ENCODE measurements at regions not wholly inside any gene's neighbourhood (a gene's known extent, or its start where the extent isn't known, plus 50 kb on each side); places are given as distances from the start of the nearest gene placed in this dataset.
"Not testable (repeated sequence)": the region's sequence is repeated elsewhere in the genome, so short reads cannot be mapped to it uniquely, and the experiment has no call there.

GRCh38 chr10:100625816-100626215 is 90.1 kb downstream of the HIF1AN start:
- no peaks in the 10 kb centered on the region for H3K36me3 Mint-ChIP-seq
- no peak overlapping the region for H3K27ac Mint-ChIP-seq
- DNase-seq (no peak), ATAC-seq (replicated peaks) (no peak)
- peaks cover 58 to 75% of the 10 kb centered on the region in 2 donors for H3K27me3 Mint-ChIP-seq
- H3K4me3 Mint-ChIP-seq: no peak overlapping the region
- H3K4me1 Mint-ChIP-seq: peaks cover 0 to 4% of the 10 kb centered on the region in 2 donors
- H3K9me3 Mint-ChIP-seq: no peaks in the 10 kb centered on the region

- no peaks in the 10 kb centered on the region for H3K9me3 Mint-ChIP-seq
- no peak overlapping the region for H3K27ac Mint-ChIP-seq
- no peaks in the 10 kb centered on the region for H3K36me3 Mint-ChIP-seq
- ATAC-seq (replicated peaks) (no peak), DNase-seq (no peak)
- no peak overlapping the region for H3K4me3 Mint-ChIP-seq
- H3K4me1 Mint-ChIP-seq: peaks cover 0 to 4% of the 10 kb centered on the region in 2 donors
- H3K27me3 Mint-ChIP-seq: peaks cover 53 to 74% of the 10 kb centered on the region in 2 donors
Measured at GRCh38 chr10:100628061-100628460, 92.3 kb downstream of the HIF1AN start.

- Mint-ChIP-seq H3K27me3 (peaks cover 49 to 66% of the 10 kb centered on the region in 2 donors), H3K4me3 (no peak overlapping the region)
- DNase-seq: no peak
Measured at GRCh38 chr10:100631192-100631591, 95.4 kb downstream of the HIF1AN start.

GRCh38 chr10:100632027-100632426 is 96.3 kb downstream of the HIF1AN start:
- H3K4me3 Mint-ChIP-seq: no peak overlapping the region
- DNase-seq: no peak
- H3K27me3 Mint-ChIP-seq: peaks cover 44 to 61% of the 10 kb centered on the region in 2 donors
- H3K36me3 Mint-ChIP-seq: no peaks in the 10 kb centered on the region
- H3K27ac Mint-ChIP-seq: no peak overlapping the region
- no peaks in the 10 kb centered on the region for H3K9me3 Mint-ChIP-seq
- no peak for ATAC-seq (replicated peaks)
- H3K4me1 Mint-ChIP-seq: peaks cover 0 to 2% of the 10 kb centered on the region in 2 donors

More at GRCh38 chr10:100631192-100631591, 95.4 kb downstream of the HIF1AN start:
- peaks cover 0 to 2% of the 10 kb centered on the region in 2 donors for H3K4me1 Mint-ChIP-seq
- no peaks in the 10 kb centered on the region for H3K36me3 Mint-ChIP-seq
- H3K27ac Mint-ChIP-seq: no peak overlapping the region
- no peak for ATAC-seq (replicated peaks)
- H3K9me3 Mint-ChIP-seq: no peaks in the 10 kb centered on the region

- ATAC-seq (replicated peaks) (no peak), DNase-seq (no peak)
- Mint-ChIP-seq H3K9me3 (no peaks in the 10 kb centered on the region), H3K36me3 (no peaks in the 10 kb centered on the region), H3K4me3 (no peak overlapping the region), H3K4me1 (peaks cover 0 to 2% of the 10 kb centered on the region in 2 donors), H3K27me3 (peaks cover 48 to 61% of the 10 kb centered on the region in 2 donors), H3K27ac (no peak overlapping the region)
Measured at GRCh38 chr10:100634034-100634433, 98.3 kb downstream of the HIF1AN start.

- H3K27ac Mint-ChIP-seq: no peak overlapping the region
- H3K9me3 Mint-ChIP-seq: peaks cover 0 to 4% of the 10 kb centered on the region in 2 donors
- no peaks in the 10 kb centered on the region for H3K36me3 Mint-ChIP-seq
- DNase-seq: no peak
- peak in 1 of 2 donors; percentile 19 for ATAC-seq (replicated peaks)
- H3K4me3 Mint-ChIP-seq: no peak overlapping the region
- H3K27me3 Mint-ChIP-seq: peaks cover 59 to 67% of the 10 kb centered on the region in 2 donors
- H3K4me1 Mint-ChIP-seq: peaks cover 1 to 2% of the 10 kb centered on the region in 2 donors
Measured at GRCh38 chr10:100636848-100637553, 101.3 kb downstream of the HIF1AN start.

GRCh38 chr10:100637785-100638184 is 102.0 kb downstream of the HIF1AN start:
- peaks cover 0 to 4% of the 10 kb centered on the region in 2 donors for H3K9me3 Mint-ChIP-seq
- no peak for DNase-seq

GRCh38 chr10:100638969-100639368 is 103.2 kb downstream of the HIF1AN start:
- H3K27me3 Mint-ChIP-seq: peaks cover 67 to 68% of the 10 kb centered on the region in 2 donors

More at GRCh38 chr10:100637785-100638184, 102.0 kb downstream of the HIF1AN start:
- Mint-ChIP-seq H3K27me3 (peaks cover 64 to 68% of the 10 kb centered on the region in 2 donors), H3K36me3 (no peaks in the 10 kb centered on the region), H3K4me3 (no peak overlapping the region), H3K4me1 (peaks cover 2 to 7% of the 10 kb centered on the region in 2 donors), H3K27ac (no peak overlapping the region)
- peak; percentile 41 to 59 for ATAC-seq (replicated peaks)

GRCh38 chr10:100642295-100642994 is 102.9 kb upstream of the PAX2 start:
- H3K36me3 Mint-ChIP-seq: no peaks in the 10 kb centered on the region
- peaks cover 9 to 17% of the 10 kb centered on the region in 2 donors for H3K4me1 Mint-ChIP-seq
- DNase-seq: no peak
- peaks cover 0 to 4% of the 10 kb centered on the region in 2 donors for H3K9me3 Mint-ChIP-seq
- no peak overlapping the region for H3K27ac Mint-ChIP-seq
- ATAC-seq (replicated peaks): no peak
- H3K4me3 Mint-ChIP-seq: no peak overlapping the region
- H3K27me3 Mint-ChIP-seq: peaks cover 78 to 87% of the 10 kb centered on the region in 2 donors

More at GRCh38 chr10:100638969-100639368, 103.2 kb downstream of the HIF1AN start:
- H3K27ac Mint-ChIP-seq; H3K36me3 Mint-ChIP-seq; DNase-seq; H3K4me1 Mint-ChIP-seq; H3K9me3 Mint-ChIP-seq; H3K4me3 Mint-ChIP-seq; ATAC-seq (replicated peaks): not testable (repeated sequence)

GRCh38 chr10:100645091-100645490 is 100.3 kb upstream of the PAX2 start:
- DNase-seq (no peak), ATAC-seq (replicated peaks) (no peak)
- H3K27me3 Mint-ChIP-seq: peaks cover 73 to 82% of the 10 kb centered on the region in 2 donors
- peaks cover 0 to 3% of the 10 kb centered on the region in 2 donors for H3K36me3 Mint-ChIP-seq
- peaks cover 9 to 17% of the 10 kb centered on the region in 2 donors for H3K4me1 Mint-ChIP-seq
- no peak overlapping the region for H3K27ac Mint-ChIP-seq
- H3K9me3 Mint-ChIP-seq: peaks cover 0 to 4% of the 10 kb centered on the region in 2 donors
- no peak overlapping the region for H3K4me3 Mint-ChIP-seq

- H3K27ac Mint-ChIP-seq: no peak overlapping the region
- peaks cover 9 to 17% of the 10 kb centered on the region in 2 donors for H3K4me1 Mint-ChIP-seq
- H3K36me3 Mint-ChIP-seq: peaks cover 0 to 3% of the 10 kb centered on the region in 2 donors
- H3K9me3 Mint-ChIP-seq: peaks cover 0 to 4% of the 10 kb centered on the region in 2 donors
- ATAC-seq (replicated peaks) (peak; percentile 63 to 68), DNase-seq (no peak)
- no peak overlapping the region for H3K4me3 Mint-ChIP-seq
- H3K27me3 Mint-ChIP-seq: peaks cover 77 to 84% of the 10 kb centered on the region in 2 donors
Measured at GRCh38 chr10:100645613-100646392, 99.6 kb upstream of the PAX2 start.

GRCh38 chr10:100647928-100648327 is 97.5 kb upstream of the PAX2 start:
- no peak overlapping the region for H3K4me3 Mint-ChIP-seq
- H3K27ac Mint-ChIP-seq: no peak overlapping the region
- peaks cover 3 to 4% of the 10 kb centered on the region in 2 donors for H3K36me3 Mint-ChIP-seq
- DNase-seq: no peak
- H3K9me3 Mint-ChIP-seq: no peaks in the 10 kb centered on the region
- peaks cover 7 to 9% of the 10 kb centered on the region in 2 donors for H3K4me1 Mint-ChIP-seq
- ATAC-seq (replicated peaks): no peak
- peaks cover 69 to 77% of the 10 kb centered on the region in 2 donors for H3K27me3 Mint-ChIP-seq

- H3K4me1 Mint-ChIP-seq: peaks cover 18 to 34% of the 10 kb centered on the region in 2 donors
- DNase-seq (no peak), ATAC-seq (replicated peaks) (no peak)
- H3K27me3 Mint-ChIP-seq: peaks cover 73 to 86% of the 10 kb centered on the region in 2 donors
- H3K36me3 Mint-ChIP-seq: peaks cover 3 to 5% of the 10 kb centered on the region in 2 donors
- no peak overlapping the region for H3K27ac Mint-ChIP-seq
- no peaks in the 10 kb centered on the region for H3K9me3 Mint-ChIP-seq
- H3K4me3 Mint-ChIP-seq: no peak overlapping the region
Measured at GRCh38 chr10:100650693-100651092, 94.7 kb upstream of the PAX2 start.

- H3K4me3 Mint-ChIP-seq; H3K9me3 Mint-ChIP-seq; H3K27ac Mint-ChIP-seq; DNase-seq; H3K36me3 Mint-ChIP-seq; ATAC-seq (replicated peaks): not testable (repeated sequence)
- H3K4me1 Mint-ChIP-seq: peaks cover 20 to 35% of the 10 kb centered on the region in 2 donors
- peaks cover 73 to 86% of the 10 kb centered on the region in 2 donors for H3K27me3 Mint-ChIP-seq
Measured at GRCh38 chr10:100651099-100651498, 94.3 kb upstream of the PAX2 start.

Measured in stimulated activated naive B cell treated with anti-CD40 and anti-IgM and Interleukin-4, amounts not matched to agents 10 μg/mL and 1 μg/mL and 100 μg/mL, for 72 hours (primary cell).